Keratinocyte (primary cell): ENCODE measurements at regions not wholly inside any gene's neighbourhood (a gene's known extent, or its start where the extent isn't known, plus 50 kb on each side); places are given as distances from the start of the nearest gene placed in this dataset.

ENCODE experiments used
- CTCF ChIP-seq, 3 experiments: IDR thresholded peaks in 1 of 3; conservative IDR thresholded peaks in 1 of 3; optimal IDR thresholded peaks in 1 of 3; 2 replicates in 2 of 3; 3 replicates in 1 of 3; pipeline versions ENCODE3 to v1.5.1; 2011; ENCODE audit warnings: low read length in 3 of 3, mild to moderate bottlenecking in 3 of 3, moderate library complexity in 2 of 3, control low read depth in 1 of 3, inconsistent platforms in 1 of 3; ENCODE audit not compliant: insufficient read depth in 2 of 3; ENCODE audit errors: extremely low read depth in 1 of 3
- EZH2 ChIP-seq: IDR thresholded peaks from one replicate; pipeline ENCODE4 v1.6.1; 2012; ENCODE audit warnings: inconsistent platforms, mild to moderate bottlenecking, low read length, moderate library complexity

DNA sequence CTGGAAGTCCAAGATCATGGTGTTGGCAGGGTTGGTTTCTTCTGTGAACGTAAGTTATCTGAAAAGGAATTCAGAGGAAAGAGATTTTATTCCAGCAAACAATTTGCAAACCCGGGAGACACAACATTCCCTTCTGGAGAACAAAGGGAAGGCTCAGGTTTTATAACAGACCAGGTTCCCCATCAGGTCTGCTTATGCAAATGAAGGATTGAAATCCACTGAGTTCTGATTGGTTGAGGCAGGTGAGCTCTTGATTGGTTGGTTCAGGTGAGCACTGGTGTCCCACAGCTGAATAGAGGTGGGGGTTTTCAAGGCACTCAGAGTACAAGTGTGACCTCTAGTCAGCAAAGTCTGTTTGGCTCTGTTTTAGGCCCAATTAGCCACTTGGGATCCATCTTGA, 1306.8 kb downstream of the TBC1D22A start:
- TF ChIP-seq CTCF (optimal IDR thresholded peaks at IDR 0.05 in 1 of 3, IDR thresholded peaks at IDR 0.05 in 1 of 3, conservative IDR thresholded peaks at IDR 0.05 in 1 of 3; ENCODE audit: extremely low read depth in 1 of 3, insufficient read depth in 2 of 3, low read length in 3 of 3) (no peak), EZH2 (no peak)
